ENCODE measurements at regions not wholly inside any gene's neighbourhood (a gene's known extent, or its start where the extent isn't known, plus 50 kb on each side); places are given as distances from the start of the nearest gene placed in this dataset.
"Not testable (repeated sequence)": the region's sequence is repeated elsewhere in the genome, so short reads cannot be mapped to it uniquely, and the experiment has no call there.

DNA sequence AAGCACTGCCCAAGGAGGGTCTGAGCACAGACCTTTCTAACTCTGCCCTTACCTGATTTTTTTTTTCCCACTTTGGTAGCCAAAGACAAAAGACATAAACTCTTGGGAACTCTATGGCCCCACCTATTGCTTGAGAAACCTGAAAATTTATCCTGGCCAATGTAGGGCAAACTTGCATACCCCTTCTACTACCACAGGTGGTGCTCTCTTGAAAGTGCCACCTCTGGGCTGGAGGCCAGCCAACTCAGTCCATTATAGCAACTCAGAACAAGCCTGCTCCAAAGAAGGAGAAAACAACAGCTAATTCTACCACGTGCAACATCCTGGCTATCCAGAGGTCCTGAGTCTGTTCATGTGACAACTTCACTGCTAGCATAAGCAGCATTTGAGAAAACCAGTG lies 55.7 kb upstream of the ABCD2 start:
- no peak for DNase-seq (ENCODE audit: low spot score)
- Histone ChIP-seq H3K4me3 (no peak overlapping the region), H3K27ac (no peak overlapping the region), H3K4me1 (no peaks in the 10 kb centered on the region), H3K27me3 (no peaks in the 10 kb centered on the region), H3K9me3 (peaks cover 0 to 9% of the 10 kb centered on the region in 2 donors), H3K36me3 (no peaks in the 10 kb centered on the region)
- TF ChIP-seq, protein P1, sequence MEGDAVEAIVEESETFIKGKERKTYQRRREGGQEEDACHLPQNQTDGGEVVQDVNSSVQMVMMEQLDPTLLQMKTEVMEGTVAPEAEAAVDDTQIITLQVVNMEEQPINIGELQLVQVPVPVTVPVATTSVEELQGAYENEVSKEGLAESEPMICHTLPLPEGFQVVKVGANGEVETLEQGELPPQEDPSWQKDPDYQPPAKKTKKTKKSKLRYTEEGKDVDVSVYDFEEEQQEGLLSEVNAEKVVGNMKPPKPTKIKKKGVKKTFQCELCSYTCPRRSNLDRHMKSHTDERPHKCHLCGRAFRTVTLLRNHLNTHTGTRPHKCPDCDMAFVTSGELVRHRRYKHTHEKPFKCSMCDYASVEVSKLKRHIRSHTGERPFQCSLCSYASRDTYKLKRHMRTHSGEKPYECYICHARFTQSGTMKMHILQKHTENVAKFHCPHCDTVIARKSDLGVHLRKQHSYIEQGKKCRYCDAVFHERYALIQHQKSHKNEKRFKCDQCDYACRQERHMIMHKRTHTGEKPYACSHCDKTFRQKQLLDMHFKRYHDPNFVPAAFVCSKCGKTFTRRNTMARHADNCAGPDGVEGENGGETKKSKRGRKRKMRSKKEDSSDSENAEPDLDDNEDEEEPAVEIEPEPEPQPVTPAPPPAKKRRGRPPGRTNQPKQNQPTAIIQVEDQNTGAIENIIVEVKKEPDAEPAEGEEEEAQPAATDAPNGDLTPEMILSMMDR (IDR thresholded peaks at IDR 0.05), result no peak

DNA sequence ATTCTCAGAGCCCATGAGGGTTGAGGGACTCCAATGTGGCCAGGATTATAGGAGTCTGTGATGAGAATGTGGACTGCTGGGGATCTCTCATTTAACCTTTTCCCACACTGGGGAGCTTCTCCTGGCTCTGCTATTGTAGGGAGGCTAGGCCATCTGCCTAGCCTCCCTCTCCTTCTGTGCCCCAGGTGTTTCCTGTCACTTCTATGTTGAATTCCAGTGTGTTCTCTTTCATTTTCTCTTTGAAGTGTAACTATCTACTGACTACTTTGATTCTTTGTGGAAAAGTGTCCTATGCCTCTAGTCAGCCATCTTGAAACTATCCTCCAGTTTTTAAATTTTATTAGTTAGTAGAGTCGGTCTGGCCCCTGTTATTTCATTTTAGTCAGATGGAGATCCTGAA lies 53.4 kb upstream of the ABCD2 start:
- TF ChIP-seq, protein P1 (IDR thresholded peaks at IDR 0.05), result no peak
- no peaks in the 10 kb centered on the region for H3K27me3 ChIP-seq
- peaks cover 0 to 4% of the 10 kb centered on the region in 2 donors for H3K9me3 ChIP-seq
- H3K27ac ChIP-seq, result no peak overlapping the region
- H3K4me3 ChIP-seq, result no peak overlapping the region
- no peaks in the 10 kb centered on the region for H3K36me3 ChIP-seq
- DNase-seq (ENCODE audit: low spot score), result no peak
- no peaks in the 10 kb centered on the region for H3K4me1 ChIP-seq

DNA sequence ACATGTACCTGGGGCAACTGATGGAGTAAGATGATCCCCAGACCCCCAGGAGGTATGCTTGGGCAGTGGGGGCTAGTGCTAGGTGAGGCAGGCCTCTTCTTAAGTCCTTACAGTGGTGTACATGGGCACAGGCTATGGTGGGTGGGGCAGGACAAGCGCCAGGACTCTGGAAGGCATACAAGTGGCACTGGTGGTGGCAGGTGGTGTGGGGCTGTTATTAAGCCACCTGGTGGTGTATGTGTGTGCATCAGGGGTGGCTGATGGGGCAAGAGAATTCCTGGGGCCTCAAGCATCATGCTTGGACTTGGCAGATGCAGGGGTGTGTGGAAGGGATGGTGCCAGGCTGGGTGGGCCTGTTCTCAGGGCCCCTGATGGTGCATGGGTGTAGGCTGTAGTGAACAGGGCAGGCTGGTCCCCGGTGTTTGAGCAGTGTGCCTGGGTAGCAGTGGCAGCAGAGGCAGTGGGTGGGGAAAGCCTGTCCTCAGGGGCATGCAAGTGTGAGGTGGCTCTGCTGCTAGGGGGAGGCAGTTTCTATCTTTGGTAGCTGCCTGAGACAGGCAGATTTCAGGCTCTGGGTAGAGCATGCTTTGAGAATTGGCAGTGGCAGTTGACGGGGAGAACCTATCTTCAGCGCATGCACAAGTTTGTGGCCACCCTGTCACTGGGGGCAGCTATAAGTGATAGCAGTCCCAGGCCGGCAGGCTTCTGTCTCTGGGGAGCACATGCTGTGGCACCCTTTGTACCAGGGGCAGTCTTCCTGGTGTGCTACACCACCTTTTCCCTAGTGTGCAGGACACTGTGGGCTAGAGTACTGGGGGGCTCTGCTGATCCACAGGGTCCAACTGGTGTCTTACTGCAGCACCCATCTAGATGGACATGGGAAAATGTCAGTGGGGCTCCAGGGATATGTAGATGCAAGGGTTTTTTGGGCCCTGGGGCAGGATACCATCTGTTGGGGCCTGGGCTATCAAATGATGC lies 52.6 kb upstream of the ABCD2 start:
- Histone ChIP-seq H3K4me1 (no peaks in the 10 kb centered on the region), H3K27ac (no peak overlapping the region), H3K27me3 (no peaks in the 10 kb centered on the region), H3K36me3 (no peaks in the 10 kb centered on the region), H3K9me3 (peaks cover 0 to 4% of the 10 kb centered on the region in 2 donors), H3K4me3 (no peak overlapping the region)
- no peak for DNase-seq (ENCODE audit: low spot score)
- TF ChIP-seq, protein P1 (IDR thresholded peaks at IDR 0.05), result no peak

DNA sequence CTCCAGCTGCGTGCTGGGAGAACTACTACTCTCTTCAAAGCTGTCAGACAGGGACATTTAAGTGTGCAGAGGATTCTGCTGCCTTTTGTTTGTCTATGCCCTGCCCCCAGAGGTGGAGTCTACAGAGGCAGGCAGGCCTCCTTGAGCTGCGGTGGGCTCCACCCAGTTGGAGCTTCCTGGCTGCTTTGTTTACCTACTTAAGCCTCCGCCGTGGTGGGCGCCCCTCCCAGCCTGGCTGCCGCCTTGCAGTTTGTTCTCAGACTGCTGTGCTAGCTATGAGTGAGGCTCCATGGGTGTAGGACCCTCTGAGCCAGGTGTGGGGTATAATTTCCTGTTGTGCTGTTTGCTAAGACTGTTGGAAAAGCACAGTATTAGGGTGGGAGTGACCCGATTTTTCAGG lies 49.9 kb upstream of the ABCD2 start:
- H3K4me3 ChIP-seq; H3K4me1 ChIP-seq; DNase-seq (ENCODE audit: low spot score); H3K27me3 ChIP-seq; H3K36me3 ChIP-seq; H3K9me3 ChIP-seq; H3K27ac ChIP-seq: not testable (repeated sequence)

All from right atrium auricular region (tissue), 2 donors.